ENCODE measurements at regions not wholly inside any gene's neighbourhood (a gene's known extent, or its start where the extent isn't known, plus 50 kb on each side); places are given as distances from the start of the nearest gene placed in this dataset.

DNA sequence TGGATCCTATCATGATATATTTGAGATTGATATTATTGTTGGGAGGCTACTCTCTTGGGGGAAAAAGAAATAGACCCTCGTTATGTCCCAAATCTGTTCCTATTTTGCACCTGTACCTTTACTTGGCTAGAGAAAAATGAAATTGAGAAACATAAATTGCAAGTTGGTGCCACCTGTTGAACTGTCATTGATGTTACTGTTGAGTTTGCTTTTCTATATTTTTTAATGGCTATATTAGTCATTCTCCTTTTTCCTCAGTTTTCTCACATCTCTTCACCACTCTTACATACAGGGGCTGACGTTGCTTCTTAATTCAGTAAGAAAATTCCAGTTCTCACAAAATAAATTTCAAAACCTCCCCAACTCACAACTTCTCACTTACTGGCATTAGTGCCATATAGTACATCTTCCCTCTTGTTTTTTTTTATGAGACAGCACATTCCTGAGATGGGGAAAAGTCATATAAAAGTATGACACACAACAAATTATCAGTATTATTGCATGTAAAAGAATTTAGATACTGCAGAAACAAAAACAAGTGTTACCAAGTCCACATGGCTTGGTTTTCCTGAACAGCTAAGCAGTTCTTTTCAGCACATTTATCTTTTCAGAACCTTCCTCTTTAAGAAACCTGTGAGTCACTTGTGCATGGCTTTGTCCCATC lies 348.3 kb upstream of the DSEL start:
- Histone ChIP-seq H3K36me3 (ENCODE audit: insufficient read depth) (no peaks in the 10 kb centered on the region), H3K4me1 (ENCODE audit: insufficient read depth) (no peaks in the 10 kb centered on the region), H3K27ac (ENCODE audit: low read depth) (no peak overlapping the region), H3K4me3 (ENCODE audit: low read depth, low read length) (no peak overlapping the region)
- DNase-seq (ENCODE audit: extremely low spot score) = no peak
- WGBS = 72% methylated on average over 2 of the region's 2 CpGs

DNA sequence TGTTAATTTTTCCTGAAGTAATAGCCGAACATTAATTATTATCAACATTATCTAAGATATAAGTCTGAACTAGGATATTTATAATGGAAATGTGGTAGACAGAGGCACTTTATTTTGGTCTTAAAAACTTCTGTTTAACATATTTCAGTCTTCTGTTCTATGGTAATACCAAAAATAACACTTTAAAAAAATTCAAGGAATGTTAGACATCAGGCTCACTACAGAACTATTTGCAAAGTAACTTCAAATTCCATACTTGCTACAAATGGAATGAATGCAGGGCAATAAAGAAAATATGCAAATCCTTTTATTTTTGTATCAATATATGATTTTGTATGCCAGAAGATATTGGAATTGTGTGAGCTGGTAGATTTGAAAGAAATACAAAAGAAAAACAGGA lies 345.5 kb upstream of the DSEL start:
- WGBS = 86% methylated on average over 1 of the region's 1 CpG
- no peak for DNase-seq (ENCODE audit: extremely low spot score)

GRCh38 chr18:67854340-67854739 lies 337.8 kb upstream of the DSEL start:
- DNase-seq (ENCODE audit: extremely low spot score) = no peak
- no peaks in the 10 kb centered on the region for H3K4me1 ChIP-seq (ENCODE audit: insufficient read depth)
- no peak overlapping the region for H3K4me3 ChIP-seq (ENCODE audit: low read depth, low read length)
- no peak overlapping the region for H3K27ac ChIP-seq (ENCODE audit: low read depth)
- H3K36me3 ChIP-seq (ENCODE audit: insufficient read depth) = no peaks in the 10 kb centered on the region

More for the DNA sequence above, 345.5 kb upstream of the DSEL start:
- no peak overlapping the region for H3K27ac ChIP-seq (ENCODE audit: low read depth)
- no peaks in the 10 kb centered on the region for H3K36me3 ChIP-seq (ENCODE audit: insufficient read depth)
- H3K4me1 ChIP-seq (ENCODE audit: insufficient read depth) = no peaks in the 10 kb centered on the region
- no peak overlapping the region for H3K4me3 ChIP-seq (ENCODE audit: low read depth, low read length)

- H3K36me3 ChIP-seq (ENCODE audit: insufficient read depth) = no peaks in the 10 kb centered on the region
- H3K4me3 ChIP-seq (ENCODE audit: low read depth, low read length) = no peak overlapping the region
- H3K4me1 ChIP-seq (ENCODE audit: insufficient read depth) = no peaks in the 10 kb centered on the region
- no peak for DNase-seq (ENCODE audit: extremely low spot score)
- WGBS = 95% methylated on average over 4 of the region's 4 CpGs
- no peak overlapping the region for H3K27ac ChIP-seq (ENCODE audit: low read depth)
These were observed 330.0 kb upstream of the DSEL start for GRCh38 chr18:67846422-67847098.

DNA sequence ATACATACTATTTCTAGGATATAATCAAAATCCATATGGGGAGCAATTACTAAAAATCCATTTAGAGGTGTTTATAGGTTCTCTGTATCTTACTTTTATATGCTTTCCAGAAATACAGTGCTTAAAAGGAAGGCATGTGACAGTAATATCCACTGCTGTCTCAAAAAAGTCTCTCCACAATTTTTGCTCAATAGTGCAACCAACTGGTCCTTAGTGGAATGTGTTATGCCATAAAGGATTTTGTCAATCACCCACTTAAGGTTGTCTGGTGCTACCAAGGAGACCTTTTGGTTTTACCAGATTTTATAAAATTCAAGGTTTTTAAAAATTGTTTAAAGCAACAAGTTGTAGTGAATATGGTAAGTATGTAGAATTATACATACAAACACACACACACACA lies 328.5 kb upstream of the DSEL start:
- H3K4me3 ChIP-seq (ENCODE audit: low read depth, low read length) = no peak overlapping the region
- no peak overlapping the region for H3K27ac ChIP-seq (ENCODE audit: low read depth)
- no peaks in the 10 kb centered on the region for H3K4me1 ChIP-seq (ENCODE audit: insufficient read depth)
- DNase-seq (ENCODE audit: extremely low spot score) = no peak
- no peaks in the 10 kb centered on the region for H3K36me3 ChIP-seq (ENCODE audit: insufficient read depth)

- H3K4me1 ChIP-seq (ENCODE audit: insufficient read depth) = no peaks in the 10 kb centered on the region
- H3K27ac ChIP-seq (ENCODE audit: low read depth) = no peak overlapping the region
- DNase-seq (ENCODE audit: extremely low spot score) = no peak
- 79% methylated on average over 5 of the region's 5 CpGs for WGBS
- no peak overlapping the region for H3K4me3 ChIP-seq (ENCODE audit: low read depth, low read length)
- no peaks in the 10 kb centered on the region for H3K36me3 ChIP-seq (ENCODE audit: insufficient read depth)
These were observed 323.9 kb upstream of the DSEL start for GRCh38 chr18:67840379-67840778.

DNA sequence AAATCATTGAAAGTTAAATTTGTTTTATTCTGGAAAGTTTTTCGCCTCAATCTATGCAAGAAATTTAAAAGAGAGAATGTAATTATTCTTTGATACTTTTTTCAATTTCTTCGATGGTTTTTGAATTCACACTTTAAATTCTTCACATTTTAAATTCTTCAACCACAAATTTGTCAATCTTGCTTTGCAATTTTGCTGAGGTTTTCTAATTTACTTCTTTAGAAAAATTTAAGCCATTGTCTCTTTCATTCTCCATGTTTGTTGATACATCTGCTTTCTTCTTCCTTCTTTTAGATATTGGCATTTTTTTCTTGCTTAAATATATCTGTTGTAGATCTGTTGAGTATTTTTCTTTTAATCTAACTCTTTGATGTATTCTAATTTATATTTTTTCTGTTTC lies 301.9 kb upstream of the DSEL start:
- no peak for DNase-seq (ENCODE audit: extremely low spot score)
- H3K27ac ChIP-seq (ENCODE audit: low read depth) = no peak overlapping the region

GRCh38 chr18:67815280-67815679 lies 298.8 kb upstream of the DSEL start:
- H3K27ac ChIP-seq (ENCODE audit: low read depth) = no peak overlapping the region
- H3K4me1 ChIP-seq (ENCODE audit: insufficient read depth) = no peaks in the 10 kb centered on the region
- H3K36me3 ChIP-seq (ENCODE audit: insufficient read depth) = no peaks in the 10 kb centered on the region
- 88% methylated on average over 1 of the region's 1 CpG for WGBS
- DNase-seq (ENCODE audit: extremely low spot score) = no peak
- no peak overlapping the region for H3K4me3 ChIP-seq (ENCODE audit: low read depth, low read length)

More for the DNA sequence above, 301.9 kb upstream of the DSEL start:
- Histone ChIP-seq H3K36me3 (ENCODE audit: insufficient read depth) (no peaks in the 10 kb centered on the region), H3K4me1 (ENCODE audit: insufficient read depth) (no peaks in the 10 kb centered on the region), H3K4me3 (ENCODE audit: low read depth, low read length) (no peak overlapping the region)
- 68% methylated on average over 2 of the region's 2 CpGs for WGBS

GRCh38 chr18:67813380-67814028 lies 297.0 kb upstream of the DSEL start:
- 82% methylated on average over 4 of the region's 4 CpGs for whole genome bisulfite sequencing
- Histone ChIP-seq H3K27ac (ENCODE audit: low read depth) (no peak overlapping the region), H3K4me1 (ENCODE audit: insufficient read depth) (no peaks in the 10 kb centered on the region), H3K4me3 (ENCODE audit: low read depth, low read length) (no peak overlapping the region), H3K36me3 (ENCODE audit: insufficient read depth) (no peaks in the 10 kb centered on the region)
- no peak for DNase-seq (ENCODE audit: extremely low spot score)

- no peaks in the 10 kb centered on the region for H3K4me1 ChIP-seq (ENCODE audit: insufficient read depth)
- H3K4me3 ChIP-seq (ENCODE audit: low read depth, low read length) = no peak overlapping the region
- H3K27ac ChIP-seq (ENCODE audit: low read depth) = no peak overlapping the region
- WGBS = 89% methylated on average over 6 of the region's 6 CpGs
- no peak for DNase-seq (ENCODE audit: extremely low spot score)
- H3K36me3 ChIP-seq (ENCODE audit: insufficient read depth) = no peaks in the 10 kb centered on the region
These were observed 288.7 kb upstream of the DSEL start for GRCh38 chr18:67805261-67805660.

DNA sequence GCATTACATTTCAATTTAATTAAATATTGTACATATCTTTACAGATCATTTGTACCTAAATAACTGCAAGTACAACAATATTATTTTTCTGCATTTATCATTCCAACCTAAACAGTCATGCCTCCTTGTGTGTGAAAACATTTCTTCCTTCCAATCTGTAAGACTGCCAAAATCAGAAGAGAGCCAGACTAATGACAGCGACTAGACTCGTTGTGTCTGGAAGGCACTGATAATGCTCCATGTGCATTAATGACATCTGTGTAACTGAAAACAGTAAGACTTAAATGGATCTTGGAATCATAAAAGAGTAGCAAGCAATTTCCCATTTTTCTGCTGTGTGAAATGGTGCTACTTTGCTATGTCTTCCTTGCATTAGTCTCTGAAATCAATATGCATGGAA lies 278.0 kb upstream of the DSEL start:
- WGBS = 30% methylated on average over 2 of the region's 2 CpGs
- DNase-seq (ENCODE audit: extremely low spot score) = no peak

DNA sequence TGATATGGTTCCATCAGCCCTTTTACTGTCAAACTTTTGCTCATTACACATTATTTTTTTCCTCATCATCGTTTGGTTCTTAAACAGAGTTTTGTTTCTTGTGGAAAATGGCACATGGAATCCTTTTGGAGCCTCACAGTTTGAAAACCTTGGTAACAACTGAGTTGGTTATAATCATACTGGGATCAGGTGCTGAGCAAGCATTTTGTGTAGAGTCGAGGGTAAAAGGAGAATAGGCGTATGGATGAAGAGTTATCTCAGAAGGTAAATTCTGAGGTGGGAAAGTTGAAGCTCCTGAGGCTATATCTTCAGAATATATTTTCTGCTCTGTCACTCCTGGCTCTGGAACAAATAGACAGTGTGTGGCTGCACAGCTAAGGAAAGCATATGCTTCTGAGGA lies 274.0 kb upstream of the DSEL start:
- Histone ChIP-seq H3K4me1 (ENCODE audit: insufficient read depth) (no peaks in the 10 kb centered on the region), H3K27ac (ENCODE audit: low read depth) (no peak overlapping the region), H3K4me3 (ENCODE audit: low read depth, low read length) (no peak overlapping the region), H3K36me3 (ENCODE audit: insufficient read depth) (no peaks in the 10 kb centered on the region)
- 89% methylated on average over 3 of the region's 3 CpGs for WGBS
- DNase-seq (ENCODE audit: extremely low spot score) = no peak

More for the DNA sequence above, 278.0 kb upstream of the DSEL start:
- no peaks in the 10 kb centered on the region for H3K4me1 ChIP-seq (ENCODE audit: insufficient read depth)
- H3K4me3 ChIP-seq (ENCODE audit: low read depth, low read length) = no peak overlapping the region
- H3K27ac ChIP-seq (ENCODE audit: low read depth) = no peak overlapping the region
- no peaks in the 10 kb centered on the region for H3K36me3 ChIP-seq (ENCODE audit: insufficient read depth)

DNA sequence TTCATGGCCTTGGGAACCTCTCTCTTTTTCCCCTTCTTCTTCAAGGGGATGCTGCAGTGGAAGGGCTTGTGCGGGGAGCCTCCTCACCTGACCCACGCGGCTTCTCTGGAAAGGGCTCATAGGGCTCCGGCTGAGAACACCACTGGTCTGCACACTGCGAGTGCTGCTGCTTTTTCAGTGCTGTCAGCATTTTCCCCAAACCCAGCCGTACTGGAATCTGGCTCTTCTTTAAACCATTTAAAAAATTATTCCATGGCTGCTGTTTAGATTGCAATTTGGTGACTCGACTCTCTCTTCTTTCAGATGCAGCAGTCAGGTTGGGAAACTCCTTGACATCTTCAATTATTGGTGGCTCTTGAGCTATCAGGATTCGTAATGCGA lies 272.6 kb upstream of the DSEL start:
- H3K36me3 ChIP-seq (ENCODE audit: insufficient read depth) = no peaks in the 10 kb centered on the region
- no peak overlapping the region for H3K4me3 ChIP-seq (ENCODE audit: low read depth, low read length)
- no peaks in the 10 kb centered on the region for H3K4me1 ChIP-seq (ENCODE audit: insufficient read depth)
- no peak overlapping the region for H3K27ac ChIP-seq (ENCODE audit: low read depth)
- no peak for DNase-seq (ENCODE audit: extremely low spot score)
- WGBS = 89% methylated on average over 9 of the region's 9 CpGs

Measured in urinary bladder (tissue), 3 donors.